HG03060 (cell line): ENCODE measurements at regions not wholly inside any gene's neighbourhood (a gene's known extent, or its start where the extent isn't known, plus 50 kb on each side); places are given as distances from the start of the nearest gene placed in this dataset.

ENCODE experiments used
- ATAC-seq: cut with Tn5 transposase; IDR thresholded peaks from one replicate; pipeline ENCODE4 v1.9.1; 2021; ENCODE audit warnings: low read depth, moderate number of reproducible peaks; ENCODE audit not compliant: unreplicated experiment

DNA sequence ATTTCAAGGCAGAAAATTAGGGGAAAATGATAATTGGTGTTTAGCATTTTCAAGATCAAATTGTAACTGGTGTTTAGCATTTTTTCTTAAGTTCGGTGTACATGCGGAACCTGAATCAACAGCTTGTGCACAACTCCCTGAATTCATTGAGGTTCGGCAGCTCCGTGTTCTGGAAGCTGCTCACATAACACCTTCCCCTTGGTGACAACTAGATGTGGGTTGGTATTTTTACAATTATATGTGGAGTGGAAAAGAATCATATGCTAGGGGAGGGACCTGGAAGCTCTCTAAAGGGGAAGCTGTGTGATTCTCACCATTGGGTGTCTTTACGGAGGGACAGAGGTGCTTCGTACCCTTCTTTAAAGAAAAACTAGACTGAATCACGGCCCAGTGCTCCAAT lies 199.0 kb upstream of the MTNR1B start:
- no peak for ATAC-seq

DNA sequence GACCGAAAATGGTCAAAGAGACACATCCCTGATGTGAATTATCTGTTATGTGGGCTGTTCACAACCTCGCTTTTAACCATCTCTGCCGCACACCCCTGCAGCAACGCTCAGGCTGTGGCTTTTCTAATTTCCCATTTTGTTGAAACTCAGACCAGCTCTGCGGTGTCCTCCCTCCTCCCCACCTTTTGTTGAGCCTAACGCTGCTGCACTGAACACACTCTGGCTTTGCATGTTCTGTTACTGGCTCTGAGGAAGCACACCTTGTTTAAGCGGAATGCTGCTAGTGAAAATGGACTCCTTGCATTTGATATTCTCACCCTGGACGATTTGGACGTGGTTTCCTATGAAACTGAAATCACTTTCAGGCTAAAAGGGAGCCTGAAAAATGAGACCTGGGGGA lies 198.5 kb upstream of the MTNR1B start:
- no peak for ATAC-seq

DNA sequence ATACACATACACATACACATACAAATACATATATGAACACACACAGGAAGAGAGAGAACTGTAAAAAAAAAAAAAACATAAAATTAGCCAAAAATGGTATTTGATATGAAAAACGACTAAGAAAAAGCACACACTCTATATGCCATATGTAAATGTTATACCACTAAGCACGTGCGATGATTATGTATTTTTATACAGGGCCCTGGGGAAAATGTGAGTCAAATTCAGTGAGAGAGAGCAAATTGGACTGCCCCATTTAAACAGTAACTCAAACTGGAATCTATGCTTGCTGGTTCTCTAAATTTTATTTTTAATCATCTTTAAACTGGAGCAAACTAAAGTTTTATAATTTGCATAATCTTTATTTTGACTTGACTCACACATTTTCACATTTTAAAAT lies 197.8 kb upstream of the MTNR1B start:
- ATAC-seq = no peak

DNA sequence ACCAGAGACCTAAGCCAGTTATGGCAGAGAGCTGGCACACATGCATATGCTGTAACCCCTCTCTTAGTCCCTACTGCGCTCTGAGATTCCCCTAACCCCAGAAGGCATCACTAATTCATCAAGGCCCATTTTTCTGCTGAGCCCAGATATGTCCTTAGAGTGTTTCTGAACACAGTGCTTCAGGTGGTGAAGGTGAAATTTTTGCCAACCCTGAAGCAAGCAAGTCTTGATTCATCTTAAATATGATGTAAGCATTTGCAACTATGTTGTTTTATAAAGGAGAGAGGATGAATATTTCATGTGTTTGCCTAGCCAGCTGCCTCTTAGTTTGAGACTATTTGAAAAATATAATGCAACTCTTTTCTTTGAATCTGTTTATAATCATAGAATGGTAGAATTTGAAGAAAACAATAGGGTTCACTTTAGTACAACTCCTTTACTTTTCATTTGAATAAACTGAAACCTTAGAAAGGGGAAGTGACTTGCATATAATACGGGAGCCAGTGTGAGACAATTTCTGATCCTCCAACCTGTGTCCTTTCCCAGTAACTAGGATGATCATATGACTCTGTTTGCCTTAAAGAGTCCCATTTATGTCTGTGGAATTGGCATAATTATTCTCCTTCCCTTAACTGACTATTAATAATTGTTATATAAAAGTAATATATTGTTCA lies 194.3 kb upstream of the MTNR1B start:
- peak; percentile 50 for ATAC-seq

DNA sequence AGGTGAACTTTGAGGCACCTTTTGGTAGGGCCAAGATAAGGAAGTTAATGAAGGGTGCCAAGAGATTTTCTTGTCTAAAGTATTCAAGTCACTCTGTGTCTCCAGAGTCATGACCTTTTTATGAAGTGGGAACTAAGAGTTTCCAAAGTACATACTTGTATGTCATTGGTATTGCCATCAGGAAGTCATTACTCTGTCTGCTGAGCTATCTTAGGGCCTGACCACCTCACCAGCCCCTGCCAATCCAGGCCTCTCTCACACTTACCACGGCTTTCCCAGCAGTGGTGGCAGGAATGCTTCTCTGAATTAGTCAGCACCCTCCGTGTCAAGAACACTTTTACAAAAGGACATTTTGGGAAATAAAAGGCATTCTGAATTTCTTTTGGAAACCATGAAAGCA lies 192.8 kb upstream of the MTNR1B start:
- no peak for ATAC-seq

DNA sequence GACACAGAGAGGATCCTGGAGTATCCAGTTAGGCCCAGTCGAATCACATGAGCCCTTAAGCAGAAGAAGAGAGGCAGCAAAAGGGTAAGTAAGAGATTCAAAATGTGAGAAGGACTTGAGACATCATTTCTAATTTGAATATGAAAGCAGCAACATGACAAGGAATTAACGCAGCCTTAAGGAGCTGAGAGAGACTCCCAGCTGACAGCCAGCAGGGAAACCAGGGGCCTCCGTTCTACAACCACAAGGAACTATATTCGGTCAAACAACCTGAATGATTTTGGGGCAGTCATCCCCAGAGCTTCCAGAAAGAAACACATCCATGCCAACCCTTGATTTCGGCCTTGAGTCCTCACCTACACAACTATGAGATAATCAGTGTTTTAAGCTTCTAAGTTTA lies 189.7 kb upstream of the MTNR1B start:
- no peak for ATAC-seq

DNA sequence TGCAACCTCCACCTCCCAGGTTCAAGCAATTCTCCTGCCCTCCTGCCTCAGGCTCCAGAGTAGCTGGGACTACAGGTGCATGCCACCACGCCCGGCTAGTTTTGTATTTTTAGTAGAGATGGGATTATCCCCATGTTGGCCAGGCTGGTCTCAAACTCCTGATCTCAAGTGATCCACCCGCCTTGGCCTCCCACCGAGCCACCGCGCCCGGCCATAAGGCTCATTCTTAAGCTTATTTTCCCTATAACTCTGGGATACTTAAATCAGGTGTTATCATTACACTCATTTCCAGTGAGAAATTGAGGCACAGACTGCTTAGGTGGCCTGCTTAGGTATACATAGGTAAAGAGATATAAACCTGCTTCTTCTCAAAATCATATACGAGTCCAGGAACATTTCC lies 188.3 kb upstream of the MTNR1B start:
- no peak for ATAC-seq

DNA sequence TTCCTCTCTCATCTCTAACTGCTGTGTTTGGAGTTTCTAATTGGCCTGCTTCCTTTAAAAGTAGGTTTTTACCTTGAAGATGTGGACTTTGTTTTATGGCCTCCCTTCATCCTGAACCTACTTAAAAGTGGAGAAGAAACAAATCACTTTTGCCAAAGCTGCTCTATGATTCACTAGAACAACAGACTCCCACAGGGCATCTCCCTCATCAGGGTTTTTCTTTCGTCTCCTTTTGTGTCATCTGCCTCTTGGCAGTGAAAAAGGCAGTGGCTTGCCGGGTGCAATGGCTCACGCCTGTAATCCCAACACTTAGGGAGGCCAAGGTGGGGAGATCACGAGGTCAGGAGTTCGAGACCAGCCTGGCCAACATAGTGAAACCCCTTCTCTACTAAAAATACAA lies 186.6 kb upstream of the MTNR1B start:
- ATAC-seq = no peak

DNA sequence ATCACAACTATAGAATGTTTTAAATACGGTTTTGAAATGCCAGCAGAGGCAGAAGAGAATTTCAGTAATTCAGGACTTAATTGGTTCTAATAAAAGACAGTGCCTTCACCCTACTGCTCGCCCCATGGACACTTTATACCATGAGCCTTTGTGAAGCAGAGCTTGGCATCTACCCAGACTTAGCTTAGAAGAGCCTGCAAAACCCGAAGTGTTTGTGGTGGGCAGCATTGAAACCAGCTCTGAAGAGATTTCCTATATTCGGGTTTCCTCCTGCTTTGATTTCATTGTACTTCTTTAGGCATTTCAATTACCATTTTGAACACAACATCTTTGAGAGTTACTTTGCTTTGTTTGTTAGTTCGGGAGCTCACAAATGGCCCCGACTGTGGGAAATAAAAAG lies 185.1 kb upstream of the MTNR1B start:
- ATAC-seq = no peak

DNA sequence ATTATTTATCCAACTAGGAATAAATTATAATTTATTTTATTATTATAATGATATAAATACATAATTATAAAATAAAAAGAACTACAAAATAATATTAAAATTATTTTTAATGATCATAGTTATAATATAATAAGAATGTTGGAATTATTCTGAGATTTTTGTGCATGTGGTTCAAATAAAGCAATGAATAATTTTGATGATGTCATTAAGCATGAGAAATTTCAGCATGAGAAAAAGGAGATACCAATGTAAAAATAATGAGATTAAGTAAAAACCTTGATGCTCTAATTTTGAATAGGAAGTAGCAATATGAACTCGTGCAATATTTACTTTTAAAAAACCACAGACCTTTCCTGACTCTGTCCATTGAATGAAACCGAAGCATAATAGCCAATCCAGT lies 181.8 kb upstream of the MTNR1B start:
- ATAC-seq = no peak

DNA sequence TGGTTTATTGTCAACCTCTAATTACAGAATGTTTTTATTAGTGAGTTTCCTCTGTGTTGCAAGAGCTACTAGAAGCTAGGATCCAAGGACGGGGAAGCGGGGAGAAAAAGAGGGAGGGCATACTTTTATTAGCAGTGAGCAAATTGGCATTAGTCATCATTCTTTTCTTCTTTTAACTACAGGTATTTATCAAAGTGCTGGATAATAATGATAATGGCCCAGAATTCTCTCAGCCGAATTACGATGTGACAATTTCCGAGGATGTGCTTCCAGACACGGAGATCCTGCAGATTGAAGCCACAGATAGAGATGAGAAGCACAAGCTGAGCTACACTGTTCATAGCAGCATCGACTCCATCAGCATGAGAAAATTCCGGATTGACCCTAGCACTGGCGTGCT lies 179.7 kb upstream of the MTNR1B start:
- ATAC-seq = no peak

DNA sequence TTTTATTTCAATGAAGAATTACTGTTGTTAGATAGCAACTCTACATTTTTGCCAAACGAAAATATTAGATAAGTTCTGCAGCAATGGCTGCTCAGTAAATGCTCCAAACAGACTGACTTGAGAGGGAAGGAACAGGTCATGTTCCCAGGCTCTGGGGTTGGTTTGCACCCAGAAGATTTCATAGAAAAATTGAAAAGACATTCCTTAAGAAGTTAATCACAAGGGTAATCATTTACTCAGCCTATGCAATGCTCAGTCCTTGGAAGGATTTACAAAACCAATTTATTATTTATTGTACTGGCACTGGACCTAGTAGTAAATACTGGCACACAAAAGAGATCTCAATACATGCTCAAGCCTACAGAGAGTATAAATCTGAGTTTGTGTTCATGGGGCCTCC lies 179.1 kb upstream of the MTNR1B start:
- no peak for ATAC-seq

DNA sequence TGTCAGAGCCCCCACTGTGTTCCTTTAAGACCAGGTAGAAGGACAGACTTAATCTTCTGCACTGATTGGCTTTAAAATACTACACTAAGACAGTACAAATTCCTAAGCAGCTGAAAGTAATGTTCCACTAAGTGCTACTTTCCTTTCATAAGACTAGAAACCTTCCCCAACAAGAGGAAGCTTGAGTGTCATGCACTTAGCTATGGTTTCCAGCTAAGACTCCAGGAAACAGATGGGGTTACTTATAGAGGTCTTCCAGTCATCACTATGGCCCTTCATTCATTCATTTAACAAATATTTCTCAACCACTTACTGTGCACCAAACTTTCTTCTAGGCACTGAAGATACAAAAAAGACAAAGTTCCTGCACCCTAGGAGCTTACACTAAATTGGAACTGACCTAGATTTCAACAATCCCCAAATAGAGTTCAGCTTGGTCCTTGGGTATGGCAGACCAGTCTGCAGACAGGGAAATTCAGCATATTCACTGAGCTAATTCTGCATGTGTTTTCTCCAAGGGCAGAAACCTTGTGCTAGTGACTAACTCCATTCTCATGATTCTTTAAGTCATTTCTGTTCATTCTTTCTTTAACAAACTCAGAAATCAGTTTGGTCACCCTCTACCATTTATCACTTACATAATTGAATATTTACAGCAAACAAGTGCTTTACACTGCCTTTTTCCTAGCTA lies 178.4 kb upstream of the MTNR1B start:
- no peak for ATAC-seq

DNA sequence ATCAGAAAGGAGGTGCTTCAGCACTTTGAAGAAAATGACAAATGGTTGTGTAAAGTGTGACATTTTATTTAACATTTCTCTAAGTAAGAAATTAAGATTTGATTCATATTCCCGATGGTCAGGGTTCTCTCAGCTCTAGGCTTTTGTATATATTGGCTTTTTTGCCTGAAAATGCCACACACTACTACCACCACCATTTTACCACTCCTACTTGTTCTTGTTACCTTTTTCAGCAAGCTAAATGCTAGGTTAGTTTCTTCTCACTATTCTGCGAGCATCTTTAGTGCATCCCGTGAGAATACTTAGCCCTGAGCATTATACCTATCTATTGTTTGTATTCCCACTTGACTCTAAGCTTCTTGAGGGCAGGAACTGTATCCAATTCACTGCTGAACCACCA lies 177.6 kb upstream of the MTNR1B start:
- ATAC-seq = no peak

DNA sequence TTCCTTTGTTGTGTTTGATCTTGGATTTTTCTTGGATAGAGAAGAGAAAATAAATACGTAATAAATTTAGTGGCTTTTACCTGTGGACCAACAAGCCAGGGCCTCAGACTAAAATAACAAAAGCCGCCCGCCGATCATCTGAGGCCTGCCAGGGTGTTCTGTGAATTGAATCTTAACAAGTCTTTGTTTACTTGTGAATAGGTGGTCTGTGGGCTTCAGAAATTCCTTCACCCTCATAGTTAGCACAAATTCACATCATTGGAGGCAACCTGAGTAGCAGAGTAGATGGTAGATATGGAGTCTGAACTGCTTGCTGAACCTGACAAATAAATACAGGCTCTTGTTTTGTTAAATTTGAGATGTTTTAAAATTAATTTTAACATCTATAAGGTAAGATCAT lies 176.3 kb upstream of the MTNR1B start:
- ATAC-seq = no peak

DNA sequence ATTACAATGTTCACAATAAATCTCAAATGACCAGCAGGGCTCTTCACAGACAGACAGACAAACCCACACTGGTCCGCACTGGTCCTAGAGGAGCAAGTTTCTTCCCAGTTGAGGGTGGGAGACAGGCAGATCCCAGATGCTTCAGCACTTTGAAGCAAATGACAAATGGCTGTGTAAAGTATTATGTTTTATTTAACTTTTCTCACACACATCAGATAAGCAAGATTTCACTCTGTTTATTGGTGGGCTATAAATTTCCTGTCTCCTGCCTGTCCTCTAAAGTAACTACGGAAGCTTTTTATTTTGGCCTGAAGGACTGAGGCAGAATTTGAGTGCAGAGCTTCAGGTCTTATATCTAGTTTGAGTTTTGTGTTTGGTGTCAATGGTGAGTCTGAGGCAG lies 174.7 kb upstream of the MTNR1B start:
- ATAC-seq = no peak

DNA sequence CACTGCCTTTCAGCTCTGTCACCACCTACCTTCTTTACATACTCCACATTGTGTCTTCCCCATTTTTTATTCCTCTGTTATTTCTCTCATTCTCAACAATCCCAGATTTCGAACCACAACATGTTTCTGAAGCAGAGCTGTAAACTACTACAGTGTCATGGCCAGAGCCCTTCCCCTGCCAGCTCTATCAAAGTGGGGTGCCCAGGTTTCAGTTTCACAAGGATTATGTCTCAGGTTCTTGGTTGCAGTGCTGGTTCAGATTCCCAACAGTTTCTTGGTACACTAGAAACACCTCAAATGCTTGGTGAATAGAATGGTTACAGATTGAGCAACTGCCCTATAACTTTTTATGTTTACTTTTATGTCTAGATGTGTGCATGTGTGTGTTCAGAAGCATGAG lies 172.7 kb upstream of the MTNR1B start:
- ATAC-seq = no peak

DNA sequence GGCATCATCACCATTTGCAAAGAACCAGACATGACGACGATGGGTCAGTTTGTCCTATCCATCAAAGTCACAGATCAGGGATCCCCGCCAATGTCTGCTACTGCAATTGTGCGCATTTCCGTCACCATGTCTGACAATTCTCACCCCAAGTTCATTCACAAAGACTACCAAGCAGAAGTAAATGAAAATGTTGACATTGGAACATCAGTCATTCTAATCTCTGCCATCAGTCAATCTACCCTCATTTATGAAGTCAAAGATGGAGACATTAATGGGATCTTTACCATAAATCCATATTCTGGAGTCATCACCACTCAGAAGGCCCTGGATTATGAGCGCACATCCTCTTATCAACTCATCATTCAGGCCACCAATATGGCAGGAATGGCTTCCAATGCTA lies 171.6 kb upstream of the MTNR1B start:
- ATAC-seq = no peak

DNA sequence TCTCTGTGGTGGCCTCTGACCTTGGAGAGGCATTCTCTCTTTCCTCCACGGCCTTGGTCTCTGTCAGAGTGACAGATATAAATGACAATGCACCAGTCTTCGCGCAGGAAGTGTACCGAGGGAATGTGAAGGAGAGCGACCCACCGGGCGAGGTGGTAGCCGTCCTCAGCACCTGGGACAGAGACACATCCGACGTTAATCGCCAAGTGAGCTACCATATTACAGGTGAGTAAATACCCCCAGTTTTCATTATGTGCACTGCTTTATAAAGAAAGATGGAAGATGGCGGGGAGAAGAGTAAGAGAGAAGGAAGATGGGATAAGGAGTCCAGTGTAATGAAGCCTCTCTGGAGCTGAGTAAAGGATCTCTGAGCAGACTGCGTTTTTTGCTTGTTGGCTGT lies 167.8 kb upstream of the MTNR1B start:
- no peak for ATAC-seq

DNA sequence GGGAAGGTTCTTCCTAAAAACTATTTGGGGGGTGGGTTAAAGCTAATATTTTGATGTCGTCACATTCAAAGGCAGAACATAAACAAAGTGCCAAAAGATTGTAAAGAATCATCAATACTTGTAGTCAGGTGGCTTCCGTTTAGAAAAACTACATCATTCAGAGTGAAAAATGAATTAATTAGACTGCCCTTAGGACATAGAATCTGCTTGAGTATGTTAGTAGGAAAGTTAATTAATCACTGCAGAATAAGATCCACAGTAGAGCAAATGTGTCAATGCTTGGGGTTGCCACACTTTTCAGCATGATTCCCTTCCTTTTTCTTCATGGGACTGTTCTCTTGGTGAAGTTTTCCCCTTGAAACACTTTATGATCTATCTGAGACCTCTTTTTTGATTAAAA lies 166.8 kb upstream of the MTNR1B start:
- ATAC-seq = no peak

DNA sequence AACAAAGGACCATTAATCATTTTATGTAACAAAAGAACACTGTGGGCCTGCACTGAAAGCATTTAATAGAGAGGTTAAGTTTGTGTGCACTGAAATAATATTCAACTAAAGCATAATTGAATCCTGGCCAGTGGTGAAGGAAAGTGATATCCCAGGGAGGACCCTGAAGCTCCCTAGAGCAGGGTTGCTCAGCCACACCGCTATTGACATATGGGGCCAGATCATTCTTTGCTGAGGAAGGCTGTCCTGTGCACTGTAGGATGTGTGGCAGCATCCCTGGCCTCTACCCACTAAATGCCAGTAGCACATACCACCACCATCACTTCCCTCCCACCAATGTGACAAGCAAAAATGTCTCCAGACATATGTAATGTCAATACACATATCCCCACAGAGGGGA lies 166.1 kb upstream of the MTNR1B start:
- ATAC-seq = no peak

DNA sequence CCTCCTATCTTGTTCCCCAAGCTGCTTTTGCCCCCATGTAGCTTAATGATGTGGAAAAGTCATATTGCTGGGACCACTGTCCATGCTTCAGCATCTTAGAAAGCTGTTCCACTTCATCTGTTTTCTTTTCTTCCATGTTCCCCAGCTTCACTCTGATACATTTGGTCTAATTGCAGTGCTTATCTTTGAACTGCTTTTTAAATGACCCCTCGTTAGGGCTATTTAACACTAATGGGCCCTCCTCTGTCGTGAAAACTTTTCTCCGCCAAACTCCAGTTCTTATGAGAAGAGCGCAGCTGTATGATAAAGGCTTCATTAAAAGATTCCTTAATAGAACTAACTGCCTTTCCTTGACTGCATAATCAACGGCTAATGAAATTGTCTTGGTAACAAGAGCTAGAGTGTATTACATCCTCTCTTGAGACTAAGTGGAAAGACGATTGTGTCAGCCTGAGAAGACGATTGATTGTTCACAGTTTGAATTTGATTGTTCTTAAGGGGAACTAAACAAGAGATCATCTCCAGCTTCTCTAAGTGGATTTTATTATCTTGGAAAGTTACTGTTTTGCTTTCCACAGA lies 165.0 kb upstream of the MTNR1B start:
- ATAC-seq = no peak
